IMR-90 (cell line): ENCODE measurements at regions not wholly inside any gene's neighbourhood (a gene's known extent, or its start where the extent isn't known, plus 50 kb on each side); places are given as distances from the start of the nearest gene placed in this dataset.

Experiments
- ATAC-seq: fragments of 200-7000 bp; cut with Tn5 transposase; 2 replicates; pipeline ENCODE4 v1.9.1; 2020; ENCODE audit warnings: low read depth, mild to moderate bottlenecking, moderate library complexity
- BruUV-seq: library from RNA; stranded (reverse); fragments of 400-500 nt; replicated peaks from 2 replicates; lab custom pipeline; 2021; lab: Mats Ljungman, UMichigan
- CTCF ChIA-PET: fragments of 300-600 bp; formaldehyde crosslinking; extraction: SDS; loops from one replicate; lab custom pipeline; 2021; ENCODE audit warnings: antibody characterized with exemption; lab: Yijun Ruan, JAX
- POLR2A ChIA-PET: fragments of 300-600 bp; sonication (Branson Sonifier 250); formaldehyde crosslinking; loops from one replicate; lab custom pipeline; 2022; ENCODE audit warnings: antibody characterized with exemption; ENCODE audit not compliant: unreplicated experiment; lab: Charles Lee
- DNase-seq: peaks from one replicate; pipeline ENCODE4 v3.0.0; 2013
- H2AFZ ChIP-seq: replicated peaks from 2 replicates; pipeline ENCODE3; 2013; ENCODE audit warnings: low read length, mild to moderate bottlenecking; ENCODE audit not compliant: poor library complexity
- H2AK5ac ChIP-seq: 2 replicates; pipeline ENCODE4 v1.6.1; 2013; ENCODE audit warnings: low read depth, low read length, inconsistent platforms
- H2AK9ac ChIP-seq: replicated peaks from 2 replicates; pipeline ENCODE3; 2013; ENCODE audit warnings: mild to moderate bottlenecking, low read depth, low read length, moderate library complexity; ENCODE audit not compliant: poor library complexity
- H2BK120ac ChIP-seq: 2 replicates; pipeline ENCODE4 v1.6.1; 2013; ENCODE audit warnings: low read depth, low read length, inconsistent platforms
- H2BK15ac ChIP-seq: 3 replicates; pipeline ENCODE4 v1.6.1; 2013; ENCODE audit warnings: low read depth, low read length, inconsistent platforms
- H2BK20ac ChIP-seq: 2 replicates; pipeline ENCODE4 v1.6.1; 2013; ENCODE audit warnings: low read depth, mild to moderate bottlenecking, inconsistent platforms, low read length, moderate library complexity
- H2BK5ac ChIP-seq: 2 replicates; pipeline ENCODE4 v1.6.1; 2013; ENCODE audit warnings: mild to moderate bottlenecking, low read depth, low read length, inconsistent platforms; ENCODE audit not compliant: poor library complexity, severe bottlenecking
- H3K14ac ChIP-seq: replicated peaks from 2 replicates; pipeline ENCODE4 v1.6.1; 2013; ENCODE audit warnings: low read depth, low read length, inconsistent platforms
- H3K18ac ChIP-seq: 2 replicates; pipeline ENCODE4 v1.6.1; 2013; ENCODE audit warnings: low read depth, low read length, control low read depth
- H3K23ac ChIP-seq: 2 replicates; pipeline ENCODE4 v1.6.1; 2013; ENCODE audit warnings: low read depth, low read length, inconsistent platforms
- H3K27ac ChIP-seq: 2 replicates; pipeline ENCODE4 v1.5.1; 2013; ENCODE audit warnings: mild to moderate bottlenecking, control low read depth, low read length; ENCODE audit not compliant: insufficient read depth
- H3K27me3 ChIP-seq: 2 replicates; pipeline ENCODE4 v1.6.1; 2013; ENCODE audit warnings: low read length; ENCODE audit not compliant: control insufficient read depth, insufficient read depth
- H3K36me3 ChIP-seq: 2 replicates; pipeline ENCODE4 v1.6.1; 2013; ENCODE audit warnings: low read length, mixed read lengths; ENCODE audit not compliant: control insufficient read depth, insufficient read depth
- H3K4ac ChIP-seq: 2 replicates; pipeline ENCODE4 v1.6.1; 2013; ENCODE audit warnings: low read depth, low read length, inconsistent platforms
- H3K4me1 ChIP-seq: 2 replicates; pipeline ENCODE4 v1.6.1; 2013; ENCODE audit warnings: low read length, mixed read lengths; ENCODE audit not compliant: control insufficient read depth, insufficient read depth
- H3K4me2 ChIP-seq: 2 replicates; pipeline ENCODE4 v1.6.1; 2013; ENCODE audit warnings: low read depth, mild to moderate bottlenecking, control low read depth, low read length, moderate library complexity
- H3K4me3 ChIP-seq: 2 replicates; pipeline ENCODE4 v1.5.1; 2013; ENCODE audit warnings: low read depth, mild to moderate bottlenecking, control low read depth, low read length, moderate library complexity; ENCODE audit not compliant: insufficient read depth
- H3K56ac ChIP-seq: 2 replicates; pipeline ENCODE4 v1.6.1; 2013; ENCODE audit warnings: low read length, inconsistent platforms; ENCODE audit not compliant: insufficient read depth; ENCODE audit errors: extremely low read depth
- H3K79me1 ChIP-seq, 2 experiments: 2 replicates each; pipeline ENCODE4 v1.6.1; 2013; ENCODE audit warnings: low read length in 2 of 2, inconsistent platforms in 1 of 2, low read depth in 1 of 2
- H3K9ac ChIP-seq: 2 replicates; pipeline ENCODE4 v1.6.1; 2013; ENCODE audit warnings: low read depth, low read length, control low read depth
- H3K9me1 ChIP-seq: 2 replicates; pipeline ENCODE4 v1.6.1; 2013; ENCODE audit warnings: low read length, inconsistent platforms; ENCODE audit not compliant: insufficient read depth
- H3K9me3 ChIP-seq: 2 replicates; pipeline ENCODE4 v1.6.1; 2013; ENCODE audit warnings: low read length; ENCODE audit not compliant: control insufficient read depth, insufficient read depth
- H4K20me1 ChIP-seq: 2 replicates; pipeline ENCODE4 v1.6.1; 2013; ENCODE audit warnings: low read length, inconsistent platforms; ENCODE audit not compliant: insufficient read depth
- H4K5ac ChIP-seq: 2 replicates; pipeline ENCODE4 v1.6.1; 2013; ENCODE audit warnings: mild to moderate bottlenecking, low read depth, low read length, control low read depth
- H4K8ac ChIP-seq, 2 experiments: 2 replicates each; pipeline ENCODE4 v1.6.1; 2013; ENCODE audit warnings: low read depth in 2 of 2, low read length in 2 of 2, control low read depth in 1 of 2, inconsistent platforms in 1 of 2
- H4K91ac ChIP-seq: 2 replicates; pipeline ENCODE4 v1.6.1; 2013; ENCODE audit warnings: low read depth, low read length, inconsistent platforms; ENCODE audit not compliant: insufficient read depth
- CEBPB ChIP-seq: IDR thresholded peaks from 2 replicates; pipeline ENCODE4 v1.6.1; 2012; ENCODE audit warnings: low read depth, low read length, improper control_type of control experiment
- CHD1 ChIP-seq: IDR thresholded peaks from 2 replicates; pipeline ENCODE4 v1.6.1; 2012; ENCODE audit warnings: low read depth, low read length, improper control_type of control experiment
- CTCF ChIP-seq: conservative IDR thresholded peaks from 2 replicates; pipeline ENCODE4 v1.5.1; 2012; ENCODE audit warnings: mild to moderate bottlenecking, low read depth, low read length, improper control_type of control experiment
- ELK1 ChIP-seq: fragments of 150-350 bp; IDR thresholded peaks from 2 replicates; pipeline ENCODE4 v1.6.1; 2016; ENCODE audit warnings: low read depth, mild to moderate bottlenecking, low read length, moderate library complexity, borderline replicate concordance
- MXI1 ChIP-seq: IDR thresholded peaks from 2 replicates; pipeline ENCODE4 v1.6.1; 2012; ENCODE audit warnings: low read depth, mild to moderate bottlenecking, low read length, moderate library complexity, borderline replicate concordance
- NFE2L2 ChIP-seq: fragments of 150-350 bp; IDR thresholded peaks from 2 replicates; pipeline ENCODE4 v1.6.1; 2016; ENCODE audit warnings: low read depth, mild to moderate bottlenecking, low read length
- POLR2A ChIP-seq: IDR thresholded peaks from 2 replicates; pipeline ENCODE4 v1.6.1; 2012; ENCODE audit warnings: mild to moderate bottlenecking, low read depth, low read length
- RAD21 ChIP-seq: IDR thresholded peaks from 2 replicates; pipeline ENCODE4 v1.6.1; 2012; ENCODE audit warnings: low read length, improper control_type of control experiment
- RCOR1 ChIP-seq: IDR thresholded peaks from 2 replicates; pipeline ENCODE4 v1.6.1; 2012; ENCODE audit warnings: mild to moderate bottlenecking, low read length, improper control_type of control experiment; ENCODE audit not compliant: insufficient replicate concordance
- RFX5 ChIP-seq: IDR thresholded peaks from 2 replicates; pipeline ENCODE4 v1.8.0; 2012; ENCODE audit warnings: low read depth, mild to moderate bottlenecking, low read length, moderate library complexity
- SMC3 ChIP-seq: fragments of 150-350 bp; IDR thresholded peaks from 2 replicates; pipeline ENCODE4 v1.6.1; 2016; ENCODE audit warnings: low read depth, mild to moderate bottlenecking, antibody characterized with exemption, low read length, moderate library complexity
- WGBS, 2 experiments: methylation state at CpG; one replicate each; pipeline versions ENCODE4 v1.1.5 to v1.1.7; 2013; ENCODE audit warnings: missing lambda C conversion rate in 2 of 2; ENCODE audit not compliant: insufficient read length in 1 of 2; ENCODE audit errors: extremely low coverage in 2 of 2; 5-methylcytosine and 5-hydroxymethylcytosine counted together
- dilution Hi-C: fragments of 300-500 bp; cut with HindIII; formaldehyde crosslinking; loops from one replicate; pipeline ENCODE4 v1.14.3; 2018; ENCODE audit warnings: low sequenced_read_pairs; ENCODE audit not compliant: unreplicated experiment
- in situ Hi-C: fragments of 300-500 bp; cut with MboI; formaldehyde crosslinking; loops from 3 replicates; pipeline ENCODE4 v1.14.3; 2019; ENCODE audit warnings: low sequenced_read_pairs, inconsistent platforms, mixed read lengths
- intact Hi-C: fragments of 100-400 bp; cut with micrococcal nuclease; formaldehyde crosslinking; loops from 2 replicates; pipeline ENCODE4 v1.10.0; 2022
- TF ChIP-seq, protein P1 (sequence below): fragments of 150-350 bp; IDR thresholded peaks from 2 replicates; pipeline ENCODE4 v1.6.1; 2017; ENCODE audit warnings: mild to moderate bottlenecking, antibody characterized with exemption, low read length, low read depth

- Histone ChIP-seq H4K91ac (no peak overlapping the region), H3K23ac (no peak overlapping the region), H3K79me1 (no peaks in the 10 kb centered on the region), H2BK20ac (no peak overlapping the region), H3K27ac (no peak overlapping the region), H2BK120ac (no peak overlapping the region), H3K9me1 (no peaks in the 10 kb centered on the region), H2AK9ac (no peak overlapping the region), H2BK15ac (no peak overlapping the region), H3K4me1 (peaks cover 2% of the 10 kb centered on the region; the same call in 1 of the 2 replicates), H3K27me3 (no peaks in the 10 kb centered on the region), H3K9ac (no peak overlapping the region), H3K14ac (no peak overlapping the region), H4K8ac (no peak overlapping the region), H3K4ac (no peak overlapping the region), H2BK5ac (no peak overlapping the region), H4K5ac (no peak overlapping the region), H4K20me1 (no peaks in the 10 kb centered on the region), H2AK5ac (no peak overlapping the region), H2AFZ (no peak overlapping the region), H3K36me3 (no peaks in the 10 kb centered on the region), H3K56ac (no peak overlapping the region), H3K4me3 (no peak overlapping the region), H3K4me2 (no peak overlapping the region), H3K9me3 (no peaks in the 10 kb centered on the region), H3K18ac (no peak overlapping the region)
- ChIA-PET POLR2A (no interaction called here), CTCF (interaction anchor here (0.6 kb wide), 1 partner anchor 18 kb away, joined by 3 read pairs; no protein-coding TSS in a partner anchor)
- no peak for ATAC-seq
- no TSS peak for BruUV-seq
- in situ Hi-C loops = no loop called here
- TF ChIP-seq CEBPB (no peak), CHD1 (no peak), RAD21 (no peak), RFX5 (no peak), POLR2A (no peak), CTCF (no peak), ELK1 (no peak), MXI1 (no peak), SMC3 (no peak), RCOR1 (no peak), NFE2L2 (no peak)
- TF ChIP-seq, protein P1, sequence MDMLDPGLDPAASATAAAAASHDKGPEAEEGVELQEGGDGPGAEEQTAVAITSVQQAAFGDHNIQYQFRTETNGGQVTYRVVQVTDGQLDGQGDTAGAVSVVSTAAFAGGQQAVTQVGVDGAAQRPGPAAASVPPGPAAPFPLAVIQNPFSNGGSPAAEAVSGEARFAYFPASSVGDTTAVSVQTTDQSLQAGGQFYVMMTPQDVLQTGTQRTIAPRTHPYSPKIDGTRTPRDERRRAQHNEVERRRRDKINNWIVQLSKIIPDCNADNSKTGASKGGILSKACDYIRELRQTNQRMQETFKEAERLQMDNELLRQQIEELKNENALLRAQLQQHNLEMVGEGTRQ = no peak
- dilution Hi-C loops = no loop called here
- intact Hi-C loops = no loop called here
- no peak for DNase-seq
- WGBS, 2 experiments = no CpG with 5 or more reads among the region's 1 CpG
Observed at GRCh38 chr18:73121207-73121606, 253.4 kb upstream of the NETO1 start.
